ENCODE measurements at regions not wholly inside any gene's neighbourhood (a gene's known extent, or its start where the extent isn't known, plus 50 kb on each side); places are given as distances from the start of the nearest gene placed in this dataset.
"Not testable (repeated sequence)": the region's sequence is repeated elsewhere in the genome, so short reads cannot be mapped to it uniquely, and the experiment has no call there.

DNA sequence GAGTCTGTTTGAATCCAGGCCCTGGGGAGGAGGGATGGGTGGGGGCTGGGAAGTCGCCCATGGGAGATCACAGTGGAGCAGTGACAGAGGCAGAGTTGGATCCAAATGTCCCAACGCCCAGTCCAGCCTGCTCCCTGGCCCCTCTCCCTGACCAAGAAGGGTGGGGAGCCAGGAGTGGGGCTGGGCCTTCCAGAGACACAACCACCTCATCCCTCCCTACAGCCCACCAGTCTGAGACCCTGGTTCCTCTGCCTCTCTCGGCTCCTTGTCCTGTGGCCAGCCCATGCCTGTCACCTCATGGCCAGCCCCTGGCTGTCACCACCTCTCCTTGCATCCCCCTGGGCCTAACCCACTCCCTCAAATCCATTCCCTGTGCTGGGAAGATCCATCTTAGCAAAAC is 71.2 kb upstream of the PRR5 start:
- no peak for DNase-seq (ENCODE audit: low read depth)

DNA sequence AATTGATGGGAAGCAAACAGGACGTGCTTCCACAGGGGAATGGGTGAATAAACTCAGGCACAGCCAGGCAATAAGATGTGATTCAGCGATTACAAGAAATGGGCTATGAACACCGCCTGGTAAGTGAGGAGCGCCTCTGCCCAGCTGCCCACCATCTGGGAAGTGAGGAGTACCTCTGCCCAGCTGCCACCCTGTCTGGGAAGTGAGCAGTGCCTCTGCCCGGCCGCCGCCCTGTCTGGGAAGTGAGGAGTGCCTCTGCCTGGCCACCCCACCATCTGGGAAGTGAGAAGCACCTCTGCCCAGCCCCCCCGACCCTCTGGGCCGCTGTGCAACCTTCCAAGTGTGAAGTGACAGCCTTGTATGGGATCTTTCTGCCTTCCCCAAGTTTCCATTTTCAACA is 73.2 kb upstream of the PRR5 start:
- DNase-seq (ENCODE audit: low read depth): no peak

DNA sequence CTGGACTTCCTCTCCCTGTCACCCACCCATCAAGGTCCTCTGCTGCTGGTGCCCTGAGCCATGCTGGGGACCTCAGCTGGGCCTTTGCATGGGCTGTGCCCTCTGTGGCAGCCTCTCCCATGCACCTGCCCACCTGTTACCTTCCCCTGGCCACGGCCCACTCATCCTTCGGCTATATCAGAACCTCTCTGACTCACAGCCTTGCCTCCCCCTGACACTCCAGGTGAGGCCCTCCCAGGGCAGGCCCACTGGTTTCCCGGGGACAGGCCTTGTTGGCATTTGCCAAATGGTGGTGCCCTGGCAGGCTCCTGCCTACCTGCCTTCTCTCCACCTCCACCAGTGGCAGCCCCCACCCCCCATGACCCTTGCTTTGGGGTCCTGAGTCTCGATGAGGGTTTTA is 73.7 kb upstream of the PRR5 start:
- no peak for DNase-seq (ENCODE audit: low read depth)

DNA sequence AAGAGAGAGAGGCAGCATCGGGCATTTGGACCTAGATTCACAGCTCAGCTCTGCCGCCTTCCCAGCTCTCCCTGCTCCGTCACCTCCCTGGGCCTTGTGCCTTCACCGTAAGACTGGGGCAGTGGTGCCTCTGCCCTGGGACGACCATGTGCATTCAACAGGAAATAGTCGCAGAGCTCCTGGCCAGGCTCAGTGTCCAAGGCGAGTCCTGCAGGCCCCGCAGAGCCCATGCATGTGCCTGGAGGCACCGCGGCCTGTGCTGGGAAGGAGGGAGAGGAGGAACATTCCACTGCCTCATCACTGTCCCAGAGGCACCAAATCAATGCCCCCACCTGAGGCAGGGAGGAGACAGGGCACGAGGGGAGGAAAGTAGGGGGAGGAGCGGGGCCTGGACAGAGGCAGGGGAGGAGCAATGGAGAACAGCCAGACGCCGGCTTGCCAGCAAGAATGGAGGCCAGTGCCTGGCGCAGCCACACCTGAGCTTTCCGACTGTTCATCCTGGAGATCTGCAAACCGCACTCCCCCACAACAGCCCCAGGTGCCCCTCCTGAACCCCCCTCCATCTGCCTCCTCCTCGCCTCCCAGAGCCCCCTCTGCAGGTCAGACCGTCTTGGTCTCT is 74.4 kb upstream of the PRR5 start:
- DNase-seq (ENCODE audit: low read depth): no peak

DNA sequence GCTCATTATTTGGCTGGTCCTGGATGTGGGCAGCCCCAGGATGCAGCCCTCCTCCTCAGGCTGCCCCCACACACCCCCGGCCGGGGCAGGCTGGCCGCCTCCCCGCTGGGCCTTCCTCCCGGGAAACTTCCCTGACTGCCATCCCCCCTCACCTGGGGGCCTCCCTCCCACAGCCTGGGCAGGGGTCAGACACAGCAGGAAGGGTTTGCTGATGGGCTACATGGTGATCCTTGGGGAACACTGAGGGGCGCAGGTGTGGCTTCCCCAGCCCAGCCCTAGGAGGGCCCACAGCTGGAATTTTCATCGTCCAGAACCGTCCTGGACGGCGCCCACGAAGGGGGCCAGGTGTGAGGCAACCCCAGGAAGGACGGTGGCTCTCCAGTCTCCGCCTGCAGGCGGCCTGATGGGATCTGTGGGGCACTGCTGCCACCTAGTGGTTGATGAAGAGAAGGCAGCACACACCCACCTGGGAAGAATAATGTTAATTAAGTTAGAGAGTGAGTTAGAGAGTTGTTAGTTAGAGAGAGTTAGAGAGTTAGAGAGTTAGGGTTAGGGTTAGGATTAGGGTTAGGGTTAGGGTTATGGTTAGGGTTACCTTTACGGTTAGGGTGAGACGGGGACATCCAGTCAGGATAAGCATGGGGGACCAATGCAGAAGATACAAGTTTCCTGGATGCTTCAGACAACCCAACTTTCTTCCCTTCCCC is 75.9 kb upstream of the PRR5 start:
- peak; percentile 63 for DNase-seq (ENCODE audit: low read depth)

DNA sequence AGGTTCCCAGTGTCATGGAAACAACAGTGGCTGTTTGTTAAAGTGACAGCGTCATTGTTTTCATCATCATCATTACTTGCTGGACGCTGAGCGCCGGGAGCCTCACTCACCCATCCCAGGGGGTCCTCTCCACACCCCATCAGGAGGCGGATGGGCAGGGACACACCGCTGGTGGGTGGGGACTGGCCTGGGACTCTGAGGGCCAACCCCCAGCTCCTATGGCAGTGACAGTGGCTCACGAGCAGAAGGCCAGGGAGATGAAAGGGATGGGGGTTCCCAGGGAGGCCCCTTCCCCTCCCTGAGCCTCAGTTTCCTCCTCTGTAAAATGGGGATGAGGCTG is 76.6 kb upstream of the PRR5 start:
- DNase-seq (ENCODE audit: low read depth): no peak

DNA sequence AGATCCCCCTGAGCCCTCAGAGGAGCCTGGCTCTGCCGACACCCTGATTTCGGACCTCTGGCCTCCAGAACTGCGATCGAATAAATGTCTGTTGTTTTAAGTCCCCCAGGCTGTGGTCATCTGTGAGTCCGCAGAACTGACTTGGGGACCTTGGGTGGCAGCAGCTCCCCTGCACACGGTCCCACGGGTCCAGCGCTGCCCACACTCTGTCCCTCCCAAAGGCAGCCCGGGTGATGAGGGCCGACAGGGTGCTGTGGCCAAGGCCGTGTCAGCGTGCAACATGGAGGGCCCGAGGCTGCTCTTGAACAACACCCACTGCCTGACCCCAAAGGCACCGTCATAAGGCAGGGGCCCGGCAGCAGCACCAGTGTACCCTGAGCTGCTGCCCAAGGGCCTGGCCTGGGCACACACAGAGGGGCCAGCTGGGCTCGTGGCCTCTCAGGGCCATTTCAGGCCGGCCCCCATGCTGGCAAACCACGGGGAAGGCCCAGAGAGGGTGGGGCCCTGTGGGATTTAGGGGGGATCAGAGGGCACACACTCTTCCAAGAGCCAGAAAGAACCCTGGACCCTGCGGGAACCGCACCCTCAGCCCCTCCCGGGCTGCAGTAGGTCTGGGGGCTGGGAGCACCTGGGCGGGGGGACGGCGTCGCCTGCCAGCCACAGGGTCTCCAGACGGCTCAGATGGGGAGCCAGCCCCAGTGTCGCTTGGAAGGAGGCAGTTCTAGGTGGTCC is 77.1 kb upstream of the PRR5 start:
- DNase-seq (ENCODE audit: low read depth): no peak

DNA sequence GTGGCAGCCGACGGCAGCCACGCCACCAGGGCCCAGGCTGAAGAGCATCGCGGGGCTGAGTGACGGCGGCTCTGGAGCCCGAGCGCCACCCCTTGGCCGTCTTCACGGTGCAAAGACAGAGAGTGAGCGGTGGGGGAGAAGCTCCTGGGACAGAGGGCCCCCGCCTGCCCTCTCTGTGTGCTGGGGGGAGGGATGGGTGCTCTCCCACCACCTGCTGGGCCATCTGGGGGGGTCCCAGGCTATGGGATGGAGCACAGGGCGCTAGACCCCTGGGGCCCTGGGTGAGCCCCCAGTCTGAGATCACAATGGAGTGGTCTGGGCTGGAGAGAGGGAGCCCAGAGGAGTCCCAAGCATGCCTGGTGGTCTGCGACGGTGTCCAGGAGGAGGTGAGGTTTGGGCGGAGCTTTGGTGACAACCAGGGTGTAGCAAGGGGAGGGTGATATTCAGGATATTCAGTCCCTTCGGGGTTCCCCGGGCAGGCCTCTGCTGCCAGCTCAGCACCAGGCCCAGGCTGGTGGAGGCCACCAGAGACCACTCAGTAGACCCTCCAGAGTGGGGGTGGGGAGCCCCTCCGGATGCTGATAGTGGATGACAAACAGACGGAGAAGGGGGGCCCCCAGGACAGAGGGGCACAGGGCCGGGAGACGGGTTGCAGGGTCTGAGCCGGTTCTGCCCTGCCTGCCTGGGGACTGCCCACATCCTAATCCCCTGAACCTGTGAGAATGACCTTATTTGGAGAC is 78.1 kb upstream of the PRR5 start:
- no peak for DNase-seq (ENCODE audit: low read depth)

DNA sequence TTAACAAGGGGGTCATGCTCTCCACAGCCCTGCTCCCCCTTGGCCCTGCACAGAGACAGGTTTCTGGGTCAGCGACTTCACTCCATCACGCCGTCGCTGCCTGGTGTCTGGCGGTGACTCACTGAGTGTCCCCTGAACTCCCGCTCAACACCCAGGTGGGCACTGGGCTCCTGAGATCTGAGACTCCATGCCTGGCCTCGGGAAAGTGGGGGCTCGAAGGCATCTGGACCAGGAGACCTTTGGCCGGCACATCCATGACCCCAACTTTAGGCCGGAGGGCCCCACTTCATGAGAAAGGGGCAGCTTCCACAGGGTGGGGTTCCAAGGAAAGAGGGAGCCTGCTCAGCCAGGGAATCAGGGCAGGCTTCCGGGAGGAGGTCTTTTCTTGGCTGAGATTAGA is 79.3 kb upstream of the PRR5 start:
- no peak for DNase-seq (ENCODE audit: low read depth)

DNA sequence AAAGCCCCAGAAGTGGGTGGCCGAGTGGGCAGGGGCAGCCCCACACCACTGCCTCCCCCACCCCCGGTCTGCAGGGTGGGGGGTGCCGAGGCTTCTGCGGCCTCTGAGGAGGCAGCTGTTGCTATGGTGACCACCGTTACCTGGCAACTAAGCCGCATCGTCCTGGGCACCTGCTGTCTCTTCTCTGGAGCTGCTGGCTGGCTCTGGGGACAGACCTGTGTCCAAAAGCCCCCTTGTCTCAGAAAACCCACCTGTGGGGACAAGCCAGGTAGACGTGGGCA is 79.9 kb upstream of the PRR5 start:
- DNase-seq (ENCODE audit: low read depth): no peak

DNA sequence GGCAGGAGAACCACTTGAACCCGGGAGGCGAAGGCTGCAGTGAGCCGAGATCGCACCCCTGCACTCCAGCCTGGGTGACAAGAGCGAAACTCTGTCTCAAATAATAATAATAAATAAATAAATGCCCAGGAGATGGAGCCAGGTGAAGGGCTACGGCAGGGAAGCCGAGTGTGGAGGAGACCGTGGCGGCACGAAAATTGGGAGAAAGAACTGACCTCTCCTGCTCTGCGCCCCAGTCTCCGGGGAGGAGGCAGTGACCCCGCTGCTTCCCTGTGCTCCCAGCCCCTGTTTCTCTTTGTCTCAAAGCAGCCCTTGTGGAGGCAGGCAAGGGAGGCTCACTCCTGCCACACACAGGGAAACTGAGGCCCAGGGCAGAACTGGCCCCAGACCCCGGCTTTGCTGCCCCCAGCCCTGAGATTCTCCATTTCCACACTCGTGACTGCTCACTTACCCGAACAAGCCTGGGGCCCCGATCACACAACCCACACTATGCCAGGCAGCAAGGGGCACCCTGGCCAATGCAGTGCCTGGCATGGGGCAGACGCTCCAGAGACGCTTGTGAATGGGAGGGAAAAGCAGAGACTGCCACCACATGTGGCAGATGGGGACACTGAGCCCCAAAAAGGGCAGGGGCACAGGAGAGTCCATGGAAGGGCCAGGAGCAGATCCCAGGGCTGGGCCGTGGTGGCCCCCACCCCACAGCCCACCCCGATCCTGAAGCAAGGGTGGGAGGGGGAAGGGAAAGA is 80.4 kb upstream of the PRR5 start:
- DNase-seq (ENCODE audit: low read depth): no peak

DNA sequence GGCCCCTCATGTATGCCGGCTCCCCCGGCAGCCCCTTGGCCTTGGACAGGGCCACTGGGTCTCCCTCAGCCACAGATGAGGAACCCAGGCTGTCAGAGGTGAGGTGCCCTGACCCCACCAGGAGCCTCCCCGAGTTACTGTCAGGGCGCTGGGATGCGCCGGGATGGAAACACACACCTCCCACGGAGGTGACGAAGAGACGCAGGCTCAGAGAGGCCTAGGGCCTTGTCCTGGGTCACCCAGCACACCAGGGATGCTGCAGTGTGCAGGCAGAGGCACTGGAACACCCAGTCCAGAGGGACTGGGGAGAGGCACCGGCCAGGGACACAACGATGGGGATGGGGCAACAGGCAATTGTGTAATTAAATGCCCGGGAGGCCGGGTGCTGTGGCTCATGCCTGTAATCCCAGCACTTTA is 81.2 kb upstream of the PRR5 start:
- DNase-seq (ENCODE audit: low read depth): no peak

DNA sequence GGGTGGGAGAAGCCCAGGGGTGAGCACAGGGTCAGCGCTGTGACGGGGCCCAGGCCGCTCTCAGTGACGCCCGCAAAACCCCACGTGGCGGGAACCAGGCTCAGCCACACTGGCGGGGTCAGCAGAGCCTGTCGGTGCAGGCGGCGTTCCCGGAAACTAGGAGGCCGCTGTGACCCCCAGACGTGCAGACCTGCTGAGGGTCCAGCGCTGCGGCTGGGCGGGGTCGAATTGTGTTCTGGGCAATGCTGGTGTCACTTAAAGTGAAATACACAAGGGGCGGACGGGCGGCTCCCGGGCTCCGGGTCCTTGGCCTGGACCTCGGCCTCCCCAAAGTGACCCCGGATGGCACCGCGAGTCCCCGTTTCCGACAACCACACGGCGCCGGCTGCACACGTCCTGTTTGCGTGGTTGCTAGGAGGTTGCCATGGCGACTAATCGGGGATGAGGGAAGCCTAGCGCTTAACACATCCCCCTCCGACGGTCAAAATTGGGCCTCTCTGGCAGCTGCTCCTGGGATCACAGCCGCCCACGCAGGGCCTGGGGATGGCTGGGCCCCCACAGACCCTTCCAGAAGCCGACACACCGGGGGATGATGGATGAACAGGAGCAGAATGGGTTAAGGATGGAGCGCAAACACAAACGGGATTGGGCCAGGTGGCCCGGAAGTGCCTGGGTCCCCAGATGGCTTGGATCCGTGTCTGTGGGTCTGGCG is 81.7 kb upstream of the PRR5 start:
- peak; percentile 61 for DNase-seq (ENCODE audit: low read depth)

DNA sequence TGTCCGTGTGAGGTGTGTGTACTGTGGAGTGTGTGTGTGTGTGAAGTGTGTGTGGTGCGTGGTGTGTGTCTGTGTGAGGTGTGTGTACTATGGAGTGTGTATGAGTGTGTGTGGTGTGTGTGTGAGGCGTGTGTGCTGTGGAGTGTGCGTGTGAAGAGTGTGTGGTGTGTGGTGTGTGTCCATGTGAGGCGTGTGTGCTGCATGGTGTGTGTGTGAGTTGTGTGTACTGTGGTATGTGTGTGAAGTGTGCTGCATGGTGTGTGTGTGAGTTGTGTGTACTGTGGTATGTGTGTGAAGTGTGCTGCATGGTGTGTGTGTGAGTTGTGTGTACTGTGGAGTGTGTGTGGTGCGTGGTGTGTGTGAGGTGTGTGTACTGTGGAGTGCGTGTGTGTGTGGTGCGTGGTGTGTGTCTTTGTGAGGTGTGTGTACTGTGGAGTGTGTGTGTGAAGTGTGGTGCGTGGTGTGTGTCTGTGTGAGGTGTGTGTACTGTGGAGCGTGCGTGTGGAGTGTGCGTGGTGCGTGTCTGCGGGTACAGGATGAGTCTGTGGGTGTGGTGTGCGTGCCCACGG is 82.4 kb upstream of the PRR5 start:
- not testable (repeated sequence) for DNase-seq (ENCODE audit: low read depth)

DNA sequence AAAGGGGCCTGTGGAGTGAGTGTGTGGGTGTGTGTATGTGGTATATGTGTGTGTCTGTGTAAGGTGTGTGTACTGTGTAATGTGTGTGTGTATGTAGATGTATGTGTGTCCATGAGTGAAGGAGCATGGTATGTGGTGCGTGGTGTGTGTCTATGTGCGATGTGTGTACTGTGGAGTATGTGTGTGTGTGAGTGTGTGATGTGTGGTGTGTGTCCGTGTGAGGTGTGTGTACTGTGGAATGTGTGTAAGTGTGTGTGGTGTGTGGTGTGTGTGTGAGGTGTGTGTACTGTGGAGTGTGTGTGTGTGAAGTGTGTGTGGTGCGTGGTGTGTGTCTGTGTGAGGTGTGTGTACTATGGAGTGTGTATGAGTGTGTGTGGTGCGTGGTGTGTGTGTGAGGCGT is 83.1 kb upstream of the PRR5 start:
- DNase-seq (ENCODE audit: low read depth): not testable (repeated sequence)

DNA sequence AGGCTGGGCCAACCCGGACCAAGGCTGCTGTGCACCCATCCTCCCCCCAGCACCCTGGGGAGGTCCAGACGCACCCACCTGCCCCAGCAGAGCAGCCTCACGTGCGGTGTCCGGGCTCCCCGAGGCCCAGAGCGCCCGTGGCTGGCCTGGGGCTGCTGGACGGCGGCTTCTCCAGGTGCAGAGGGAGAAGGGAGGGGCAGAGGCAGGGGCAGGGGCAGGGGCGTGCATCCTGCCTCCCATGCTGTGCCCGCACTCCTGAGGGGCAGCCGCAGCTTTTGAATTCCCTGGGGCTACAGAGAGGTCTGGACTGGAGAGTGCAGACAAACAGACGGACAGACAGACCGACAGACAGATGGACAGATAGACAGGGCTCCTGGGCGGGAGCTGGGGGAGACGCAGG is 83.6 kb upstream of the PRR5 start:
- no peak for DNase-seq (ENCODE audit: low read depth)

DNA sequence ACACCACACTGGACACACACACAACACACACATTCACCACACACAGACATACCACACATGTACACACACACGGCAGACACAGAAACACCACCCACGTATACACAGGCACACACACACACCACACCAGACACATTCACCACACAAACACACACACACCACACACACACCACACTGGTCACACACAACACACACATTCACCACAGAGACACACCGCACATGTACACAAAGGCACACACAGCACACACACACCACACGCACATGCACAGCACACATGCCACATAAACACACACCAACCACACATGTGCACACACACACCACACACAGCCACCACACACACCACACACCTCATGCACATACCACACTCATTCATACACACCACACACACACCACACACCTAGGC is 84.2 kb upstream of the PRR5 start:
- no peak for DNase-seq (ENCODE audit: low read depth)

DNA sequence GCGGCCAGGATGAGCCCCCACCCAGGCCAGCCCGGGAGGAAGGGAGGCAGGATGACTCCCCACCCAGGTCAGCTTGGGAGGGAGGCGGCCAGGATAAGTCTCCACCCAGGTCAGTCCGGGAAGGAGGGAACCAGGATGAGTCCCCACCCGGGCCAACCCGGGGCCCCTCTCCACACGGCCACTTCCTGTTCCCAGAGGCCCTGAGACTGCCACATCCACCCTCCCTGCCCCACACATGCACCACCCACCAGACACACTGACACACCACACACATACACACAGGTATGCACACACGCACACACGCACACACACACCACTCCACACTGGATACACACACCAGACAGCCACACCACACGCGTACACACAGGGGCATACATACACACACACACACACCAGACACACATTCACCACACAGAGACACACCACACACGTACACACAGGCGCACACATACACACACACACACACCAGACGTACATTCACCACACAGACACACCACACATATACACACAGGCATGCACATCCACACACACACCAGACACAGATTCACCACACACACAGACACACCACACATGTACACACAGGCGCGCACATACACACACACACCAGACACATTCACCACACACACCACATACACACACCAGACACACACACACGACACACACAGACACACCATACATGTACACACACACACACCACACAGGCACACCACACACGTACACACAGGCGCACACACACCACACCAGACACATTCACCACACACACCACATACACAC is 84.9 kb upstream of the PRR5 start:
- no peak for DNase-seq (ENCODE audit: low read depth)

DNA sequence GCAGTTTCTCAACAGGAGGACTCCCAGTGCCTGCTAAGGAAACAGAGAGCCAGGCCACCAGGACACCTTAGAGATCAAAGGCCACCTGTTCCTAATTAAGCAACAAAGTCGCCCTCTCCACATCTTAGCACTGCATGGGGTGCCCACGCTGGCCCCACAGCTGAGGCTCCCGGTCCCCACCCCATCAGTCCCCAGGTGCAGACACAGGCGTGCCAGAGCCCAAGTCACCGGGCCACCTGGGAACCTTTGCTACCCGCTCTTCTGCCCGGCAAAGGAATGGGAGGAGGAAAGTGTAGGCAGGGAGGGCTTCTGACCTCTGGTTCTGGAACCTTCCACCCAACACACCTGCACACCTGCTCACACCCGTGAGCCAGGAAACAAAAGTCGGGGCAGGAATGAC is 85.5 kb upstream of the PRR5 start:
- DNase-seq (ENCODE audit: low read depth): no peak

DNA sequence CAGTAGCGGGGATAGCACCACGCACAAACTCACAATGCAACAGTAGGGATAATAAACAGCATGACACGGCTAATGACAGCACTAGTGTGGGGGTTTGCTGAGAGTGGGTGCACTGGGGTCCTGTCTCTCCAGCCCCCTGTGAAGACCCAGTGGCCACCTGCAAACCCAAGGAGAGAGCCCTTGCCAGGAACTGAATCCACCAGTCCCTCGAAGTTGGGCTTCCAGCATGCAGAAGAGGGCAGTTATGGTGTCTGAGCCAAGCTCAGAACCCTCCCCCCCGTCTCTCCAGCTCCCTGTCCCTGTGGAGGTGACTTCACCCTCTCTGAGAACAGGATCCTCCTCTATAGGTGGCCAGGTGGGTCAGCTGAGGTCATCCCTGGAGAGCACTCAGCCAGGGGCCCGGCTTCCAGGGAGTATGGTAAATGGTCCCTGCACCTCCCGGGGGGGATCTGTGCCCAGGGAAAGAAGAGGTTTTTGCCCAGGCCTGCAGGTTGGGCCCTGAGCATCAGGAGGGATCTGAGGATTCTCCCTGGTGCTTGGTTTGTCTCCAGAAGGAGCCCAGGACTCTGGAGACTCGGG is 86.3 kb upstream of the PRR5 start:
- no peak for DNase-seq (ENCODE audit: low read depth)
